K562 (cell line): ENCODE measurements at regions not wholly inside any gene's neighbourhood (a gene's known extent, or its start where the extent isn't known, plus 50 kb on each side); places are given as distances from the start of the nearest gene placed in this dataset.

ENCODE experiments used
- ATAC-seq: fragments of 200-7000 bp; cut with Tn5 transposase; 3 replicates; pipeline ENCODE4 v1.9.1; 2020; ENCODE audit warnings: moderate library complexity
- BruUV-seq: library from RNA; stranded (reverse); fragments of 400-500 nt; replicated peaks from 2 replicates; lab custom pipeline; 2021; lab: Mats Ljungman, UMichigan
- CTCF ChIA-PET: fragments of 300-600 bp; formaldehyde crosslinking; extraction: SDS; loops from one replicate; lab custom pipeline; 2021; ENCODE audit warnings: low intra/inter-chr PET ratio; lab: Yijun Ruan, JAX
- POLR2A ChIA-PET: fragments of 300-600, 350-650 bp; sonication (Branson Sonifier 250); formaldehyde crosslinking; extraction: SDS; loops from one replicate; lab custom pipeline; 2021; ENCODE audit warnings: antibody characterized with exemption, inconsistent platforms; lab: Yijun Ruan, JAX
- DNase-seq, 4 experiments: peaks; one replicate each; pipeline versions ENCODE4 v3.0.0 to v3.0.0-alpha.2; 2011 to 2018; ENCODE audit warnings: low spot score in 3 of 4, mixed read lengths in 3 of 4; ENCODE audit errors: extremely low read depth in 1 of 4
- FAIRE-seq: peaks from 2 replicates; lab custom pipeline; 2011; peaks lifted over from hg19 to GRCh38; lab: Jason Lieb, UNC
- H2AFZ ChIP-seq: 2 replicates; pipeline ENCODE4 v1.6.0; 2011; ENCODE audit warnings: low read depth, low read length, control low read depth, inconsistent platforms
- H3K27ac ChIP-seq: fragments of 200-600 bp; 3 replicates; pipeline ENCODE4 v1.8.0; 2011; ENCODE audit warnings: low read depth, mild to moderate bottlenecking, control low read depth, inconsistent platforms, low read length, moderate library complexity, mixed read lengths; ENCODE audit errors: extremely low read depth
- H3K27me3 ChIP-seq, 2 experiments: fragments of 300-600 bp in 1 of 2; 2 replicates in 1 of 2; 3 replicates in 1 of 2; pipeline versions ENCODE4 v1.6.0 to v1.8.0; 2011; ENCODE audit warnings: inconsistent platforms in 2 of 2, low read length in 2 of 2, mild to moderate bottlenecking in 1 of 2, mixed read lengths in 1 of 2, moderate library complexity in 1 of 2; ENCODE audit not compliant: control insufficient read depth in 2 of 2, insufficient read depth in 2 of 2
- H3K36me3 ChIP-seq: fragments of 300-600 bp; 3 replicates; pipeline ENCODE4 v1.8.0; 2011; ENCODE audit warnings: mild to moderate bottlenecking, low read length, inconsistent platforms; ENCODE audit not compliant: control insufficient read depth, insufficient read depth
- H3K4me1 ChIP-seq, 2 experiments: fragments of 200-600 bp in 1 of 2; replicated peaks in 1 of 2; 2 replicates in 1 of 2; 3 replicates in 1 of 2; pipeline versions ENCODE4 v1.5.1 to v1.8.0; 2011; ENCODE audit warnings: inconsistent platforms in 2 of 2, low read length in 2 of 2, mild to moderate bottlenecking in 1 of 2, mixed read lengths in 1 of 2, moderate library complexity in 1 of 2; ENCODE audit not compliant: control insufficient read depth in 2 of 2, insufficient read depth in 2 of 2
- H3K4me2 ChIP-seq: 2 replicates; pipeline ENCODE4 v1.6.1; 2011; ENCODE audit warnings: low read length, control low read depth, inconsistent platforms, mixed read lengths; ENCODE audit not compliant: insufficient read depth
- H3K4me3 ChIP-seq: fragments of 200-600 bp; sonication (generic), shearing (Covaris generic); 2 replicates; pipeline ENCODE4 v1.5.1; 2016; ENCODE audit warnings: control low read depth, inconsistent platforms
- H3K79me2 ChIP-seq: fragments of 200-600 bp; 3 replicates; pipeline ENCODE4 v1.8.0; 2011; ENCODE audit warnings: low read length, inconsistent platforms; ENCODE audit not compliant: control insufficient read depth, insufficient read depth
- H3K9ac ChIP-seq, 2 experiments: 2 replicates each; pipeline versions ENCODE4 v1.6.0 to v1.6.1; 2011; ENCODE audit warnings: low read depth in 2 of 2, low read length in 2 of 2, control low read depth in 1 of 2, inconsistent platforms in 1 of 2, mild to moderate bottlenecking in 1 of 2, mixed read lengths in 1 of 2; ENCODE audit not compliant: insufficient read depth in 1 of 2
- H3K9me1 ChIP-seq: one replicate; pipeline ENCODE4 v1.6.0; 2011; ENCODE audit warnings: inconsistent platforms, mild to moderate bottlenecking, low read length, moderate library complexity; ENCODE audit not compliant: control insufficient read depth, insufficient read depth
- H3K9me3 ChIP-seq: replicated peaks from 2 replicates; pipeline ENCODE4 v1.5.1; 2011; ENCODE audit warnings: low read depth, low read length, inconsistent platforms; ENCODE audit not compliant: control insufficient read depth, insufficient read depth
- H4K20me1 ChIP-seq: replicated peaks from 2 replicates; pipeline ENCODE4 v1.6.1; 2011; ENCODE audit warnings: low read length, inconsistent platforms, mixed read lengths; ENCODE audit not compliant: control insufficient read depth, insufficient read depth
- ATF3 ChIP-seq, 2 experiments: fragments of 450-650 bp in 1 of 2; sonication (generic) in 1 of 2; formaldehyde crosslinking in 1 of 2; IDR thresholded peaks in 1 of 2; conservative IDR thresholded peaks in 1 of 2; 2 replicates each; pipeline versions ENCODE4 v1.6.1 to v1.8.1; 2016 to 2023; ENCODE audit warnings: mild to moderate bottlenecking in 2 of 2, moderate library complexity in 2 of 2, inconsistent platforms in 1 of 2, missing genetic modification reagents in 1 of 2
- E2F1 ChIP-seq: sonication (generic); formaldehyde crosslinking; IDR thresholded peaks from 2 replicates; pipeline ENCODE4 v1.8.1; 2023; ENCODE audit warnings: mild to moderate bottlenecking, missing genetic modification reagents, moderate library complexity
- ELK1 ChIP-seq: sonication (generic); formaldehyde crosslinking; IDR thresholded peaks from 2 replicates; pipeline ENCODE4 v1.8.1; 2022; ENCODE audit warnings: missing genetic modification reagents
- ETV6 ChIP-seq, 3 experiments: fragments of 150-350 bp in 1 of 3; sonication (generic) in 1 of 3; formaldehyde crosslinking in 1 of 3; IDR thresholded peaks; 2 replicates each; pipeline versions ENCODE4 v1.6.1 to v1.8.0; 2014 to 2022; ENCODE audit warnings: borderline replicate concordance in 2 of 3, low read depth in 2 of 3, antibody characterized with exemption in 1 of 3, low read length in 1 of 3, mild to moderate bottlenecking in 1 of 3, missing genetic modification reagents in 1 of 3
- GTF2E2 ChIP-seq: fragments of 200-800 bp; sonication (Bioruptor generic); IDR thresholded peaks from 2 replicates; pipeline ENCODE4 v1.6.1; 2016; ENCODE audit warnings: missing genetic modification characterization, missing compliant biosample characterization
- HMGXB4 ChIP-seq: sonication (generic); formaldehyde crosslinking; IDR thresholded peaks from 2 replicates; pipeline ENCODE4 v1.8.1; 2023; ENCODE audit warnings: mild to moderate bottlenecking, missing genetic modification reagents
- MAZ ChIP-seq, 2 experiments: fragments of 450-650 bp in 1 of 2; sonication (generic) in 1 of 2; formaldehyde crosslinking; IDR thresholded peaks in 1 of 2; conservative IDR thresholded peaks in 1 of 2; 2 replicates each; pipeline versions ENCODE4 v1.4.0 to v1.5.0; 2020; ENCODE audit warnings: mild to moderate bottlenecking in 1 of 2, missing genetic modification reagents in 1 of 2
- NFIX ChIP-seq: fragments of 250-450 bp; sonication (Bioruptor Pico); IDR thresholded peaks from 2 replicates; pipeline ENCODE4 v1.4.0; 2020; ENCODE audit warnings: low read depth, mild to moderate bottlenecking, moderate library complexity
- NR1H2 ChIP-seq: sonication (generic); formaldehyde crosslinking; IDR thresholded peaks from 2 replicates; pipeline ENCODE4 v1.4.0; 2020; ENCODE audit warnings: mild to moderate bottlenecking, missing genetic modification reagents
- NR4A1 ChIP-seq, 2 experiments: fragments of 250-450 bp in 1 of 2; fragments of 450-650 bp in 1 of 2; sonication (Bioruptor Pico) in 1 of 2; IDR thresholded peaks; 2 replicates each; pipeline versions ENCODE4 v1.4.0 to v1.6.1; 2016 to 2020; ENCODE audit warnings: mild to moderate bottlenecking in 2 of 2, missing compliant biosample characterization in 1 of 2, missing genetic modification characterization in 1 of 2, moderate library complexity in 1 of 2
- TAF15 ChIP-seq: fragments of 200-400 bp; formaldehyde crosslinking; IDR thresholded peaks from 2 replicates; pipeline ENCODE4 v1.6.1; 2017; ENCODE audit warnings: mild to moderate bottlenecking, low read depth, low read length, moderate library complexity
- TCF7 ChIP-seq: sonication (generic); IDR thresholded peaks from 2 replicates; pipeline ENCODE4 v1.6.1; 2016; ENCODE audit warnings: antibody characterized with exemption, borderline replicate concordance
- YBX1 ChIP-seq: fragments of 450-650 bp; IDR thresholded peaks from 2 replicates; pipeline ENCODE4 v1.7.1; 2016; ENCODE audit warnings: mild to moderate bottlenecking
- ZNF699 ChIP-seq: fragments of 250-450 bp; sonication (Bioruptor Pico); IDR thresholded peaks from 2 replicates; pipeline ENCODE4 v1.8.0; 2021; ENCODE audit warnings: mild to moderate bottlenecking, moderate library complexity; ENCODE audit not compliant: insufficient replicate concordance
- WGBS: fragments of 100-300 bp; shearing (Covaris generic); methylation state at CpG from one replicate; pipeline ENCODE4 v1.1.6; 2016; ENCODE audit warnings: low coverage, mixed read lengths; ENCODE audit not compliant: insufficient coverage; ENCODE audit errors: missing lambda C conversion rate; 5-methylcytosine and 5-hydroxymethylcytosine counted together
- in situ Hi-C: fragments of 300-500 bp; cut with MboI; formaldehyde crosslinking; loops from 4 replicates; pipeline ENCODE4 v1.15.0; 2018; ENCODE audit warnings: inconsistent platforms, mixed read lengths
- intact Hi-C: fragments of 100-400 bp; cut with micrococcal nuclease; formaldehyde crosslinking; loops from 2 replicates; pipeline ENCODE4 v1.14.2; 2022

- no peak overlapping the region for H2AFZ ChIP-seq
- in situ Hi-C loops (no loop called here), intact Hi-C loops (no loop called here)
- H3K9me3 ChIP-seq = no peaks in the 10 kb centered on the region
- H3K9ac ChIP-seq = no peak overlapping the region
- no peaks in the 10 kb centered on the region for H3K9me1 ChIP-seq
- no peak for DNase-seq
- no peak for FAIRE-seq
- no peaks in the 10 kb centered on the region for H3K4me1 ChIP-seq
- no peak overlapping the region for H3K4me3 ChIP-seq
- no peak for ATAC-seq
- 0% methylated on average over 4 of the region's 8 CpGs for WGBS
- no peaks in the 10 kb centered on the region for H3K79me2 ChIP-seq
- H3K36me3 ChIP-seq = no peaks in the 10 kb centered on the region
- H4K20me1 ChIP-seq = no peaks in the 10 kb centered on the region
- BruUV-seq = no TSS peak
- H3K27ac ChIP-seq = no peak overlapping the region
- POLR2A ChIA-PET = no interaction called here
- H3K27me3 ChIP-seq = no peaks in the 10 kb centered on the region
- H3K4me2 ChIP-seq = no peak overlapping the region
- CTCF ChIA-PET = no interaction called here
- TF ChIP-seq HMGXB4 (CRISPR knock-in tag) (no peak), ELK1 (CRISPR knock-in tag) (no peak), GTF2E2 (tag) (no peak), ATF3 (IDR thresholded peaks at IDR 0.05) (no peak), ATF3 (CRISPR knock-in tag; conservative IDR thresholded peaks at IDR 0.05) (no peak), YBX1 (no peak), TAF15 (no peak), NR4A1 (CRISPR knock-in tag; IDR thresholded peaks at IDR 0.05) (no peak), NR4A1 (tag; IDR thresholded peaks at IDR 0.05) (no peak), TCF7 (no peak), NFIX (CRISPR knock-in tag) (no peak), NR1H2 (CRISPR knock-in tag) (no peak), ETV6 (IDR thresholded peaks at IDR 0.05; ENCODE audit: borderline replicate concordance in 1 of 2, low read depth in 2 of 2, low read length in 1 of 2) (no peak), ETV6 (CRISPR knock-in tag; IDR thresholded peaks at IDR 0.05; ENCODE audit: borderline replicate concordance) (no peak), E2F1 (CRISPR knock-in tag) (no peak), ZNF699 (CRISPR knock-in tag) (no peak), MAZ (CRISPR knock-in tag; conservative IDR thresholded peaks at IDR 0.05 in 1 of 2, IDR thresholded peaks at IDR 0.05 in 1 of 2) (no peak)
These were observed 277.3 kb downstream of the GALR1 start for GRCh38 chr18:77526962-77527361.
